HCT116 (cell line): ENCODE measurements at regions not wholly inside any gene's neighbourhood (a gene's known extent, or its start where the extent isn't known, plus 50 kb on each side); places are given as distances from the start of the nearest gene placed in this dataset.

Experiments
- ATAC-seq: fragments of 200-7000 bp; cut with Tn5 transposase; 2 replicates; pipeline ENCODE4 v1.9.1; 2020; ENCODE audit warnings: mild to moderate bottlenecking, moderate library complexity
- BruUV-seq: library from RNA; stranded (reverse); fragments of 400-500 nt; replicated peaks from 2 replicates; lab custom pipeline; 2021; lab: Mats Ljungman, UMichigan
- CTCF ChIA-PET: fragments of 300-600 bp; sonication (Branson Sonifier 250); formaldehyde crosslinking; loops from one replicate; lab custom pipeline; 2021; ENCODE audit warnings: antibody characterized with exemption; lab: Charles Lee
- POLR2A ChIA-PET: fragments of 300-600, 350-600 bp; sonication (Branson Sonifier 250); formaldehyde crosslinking; loops from one replicate; lab custom pipeline; 2021; ENCODE audit warnings: antibody characterized with exemption; lab: Charles Lee
- RAD21 ChIA-PET, 2 experiments: fragments of 300-600 bp; sonication (Branson Sonifier 250); formaldehyde crosslinking; loops; one replicate each; lab custom pipeline; 2023; ENCODE audit warnings: low total read pairs in 2 of 2; ENCODE audit not compliant: uncharacterized antibody in 2 of 2, unreplicated experiment in 2 of 2, low non-redundant PET in 1 of 2; lab: Charles Lee
- DNase-seq: peaks from one replicate; pipeline ENCODE4 v3.0.0-alpha.2; 2010; ENCODE audit warnings: low read depth, low spot score
- H2AFZ ChIP-seq: fragments of 200-600 bp; shearing (Covaris generic), sonication (generic); 2 replicates; pipeline ENCODE4 v1.6.1; 2017; ENCODE audit warnings: low read depth, mixed run types, mixed read lengths, antibody characterized with exemption, low read length; ENCODE audit not compliant: poor library complexity, severe bottlenecking
- H3K27ac ChIP-seq: 2 replicates; pipeline ENCODE4 v1.5.1; 2012; ENCODE audit warnings: low read depth, low read length
- H3K27me3 ChIP-seq: fragments of 200-600 bp; sonication (generic); 2 replicates; pipeline ENCODE4 v1.6.1; 2016; ENCODE audit warnings: mixed run types, low read length, mixed read lengths; ENCODE audit not compliant: insufficient read depth
- H3K36me3 ChIP-seq, 2 experiments: fragments of 200-500 bp in 1 of 2; fragments of 200-600 bp in 1 of 2; sonication (Bioruptor generic) in 1 of 2; sonication (generic) in 1 of 2; 2 replicates each; pipeline versions ENCODE4 v1.5.1 to v1.6.1; 2014 to 2016; ENCODE audit warnings: low read length in 2 of 2, inconsistent platforms in 1 of 2, mixed read lengths in 1 of 2, mixed run types in 1 of 2; ENCODE audit not compliant: insufficient read depth in 2 of 2, control insufficient read depth in 1 of 2
- H3K4me1 ChIP-seq, 2 experiments: fragments of 200-600 bp in 1 of 2; sonication (generic) in 1 of 2; 2 replicates each; pipeline versions ENCODE4 v1.5.1 to v1.6.1; 2012 to 2017; ENCODE audit warnings: low read length in 2 of 2, inconsistent platforms in 1 of 2, mild to moderate bottlenecking in 1 of 2, mixed read lengths in 1 of 2, mixed run types in 1 of 2, moderate library complexity in 1 of 2; ENCODE audit not compliant: insufficient read depth in 2 of 2, control insufficient read depth in 1 of 2
- H3K4me2 ChIP-seq: fragments of 200-600 bp; sonication (generic); 2 replicates; pipeline ENCODE4 v1.6.1; 2017; ENCODE audit warnings: mixed run types, low read length, mixed read lengths
- H3K4me3 ChIP-seq, 2 experiments: fragments of 200-600 bp in 1 of 2; sonication (generic) in 1 of 2; replicated peaks in 1 of 2; 2 replicates each; pipeline ENCODE4 v1.5.1; 2011 to 2016; ENCODE audit warnings: low read length in 2 of 2, control low read depth in 1 of 2, low read depth in 1 of 2, mild to moderate bottlenecking in 1 of 2, mixed read lengths in 1 of 2, mixed run types in 1 of 2
- H3K79me2 ChIP-seq: fragments of 200-600 bp; sonication (generic); 2 replicates; pipeline ENCODE4 v1.6.1; 2017; ENCODE audit warnings: mild to moderate bottlenecking, mixed run types, low read length, moderate library complexity, mixed read lengths; ENCODE audit not compliant: insufficient read depth
- H3K9ac ChIP-seq: fragments of 200-600 bp; sonication (generic); 2 replicates; pipeline ENCODE4 v1.6.1; 2016; ENCODE audit warnings: low read length, mixed read lengths
- H3K9me2 ChIP-seq: fragments of 200-600 bp; sonication (generic), shearing (Covaris generic); 2 replicates; pipeline ENCODE4 v1.6.1; 2017; ENCODE audit warnings: mixed run types, mild to moderate bottlenecking, moderate library complexity; ENCODE audit not compliant: insufficient read depth
- H3K9me3 ChIP-seq, 2 experiments: fragments of 200-500 bp in 1 of 2; fragments of 200-600 bp in 1 of 2; sonication (Bioruptor generic) in 1 of 2; sonication (generic) in 1 of 2; 2 replicates each; pipeline ENCODE4 v1.6.1; 2014 to 2017; ENCODE audit warnings: low read length in 2 of 2, mixed read lengths in 2 of 2, inconsistent platforms in 1 of 2, low read depth in 1 of 2, mild to moderate bottlenecking in 1 of 2, mixed run types in 1 of 2, moderate library complexity in 1 of 2; ENCODE audit not compliant: control insufficient read depth in 1 of 2, insufficient read depth in 1 of 2
- H4K20me1 ChIP-seq: fragments of 200-600 bp; sonication (generic), shearing (Covaris generic); 2 replicates; pipeline ENCODE4 v1.6.1; 2017; ENCODE audit warnings: mixed run types, mild to moderate bottlenecking, moderate library complexity; ENCODE audit not compliant: insufficient read depth
- CBX3 ChIP-seq: IDR thresholded peaks from 2 replicates; pipeline ENCODE4 v1.6.1; 2012; ENCODE audit warnings: low read depth
- CEBPB ChIP-seq: IDR thresholded peaks from 2 replicates; pipeline ENCODE4 v1.6.1; 2012; ENCODE audit warnings: low read depth
- ELF1 ChIP-seq: IDR thresholded peaks from 2 replicates; pipeline ENCODE4 v1.6.1; 2012; ENCODE audit warnings: low read depth, borderline replicate concordance
- EZH2 ChIP-seq: fragments of 200-600 bp; sonication (generic); IDR thresholded peaks from 2 replicates; pipeline ENCODE4 v1.6.1; 2017; ENCODE audit warnings: antibody characterized with exemption, mixed run types
- FOSL1 ChIP-seq: IDR thresholded peaks from 2 replicates; pipeline ENCODE4 v1.6.1; 2012; ENCODE audit warnings: low read depth
- JUND ChIP-seq: IDR thresholded peaks from 2 replicates; pipeline ENCODE4 v1.6.1; 2012
- POLR2A ChIP-seq: IDR thresholded peaks from 2 replicates; pipeline ENCODE4 v1.7.0; 2011; ENCODE audit warnings: borderline replicate concordance; ENCODE audit not compliant: insufficient read depth, insufficient read length; ENCODE audit errors: extremely low read depth
- POLR2AphosphoS5 ChIP-seq: IDR thresholded peaks from 2 replicates; pipeline ENCODE4 v1.6.1; 2011; ENCODE audit warnings: mild to moderate bottlenecking, low read depth, low read length, moderate library complexity
- RAD21 ChIP-seq: IDR thresholded peaks from 2 replicates; pipeline ENCODE4 v1.6.1; 2012; ENCODE audit warnings: low read depth, mild to moderate bottlenecking
- SRF ChIP-seq: IDR thresholded peaks from 2 replicates; pipeline ENCODE4 v1.6.1; 2012; ENCODE audit warnings: low read depth
- TCF7L2 ChIP-seq: IDR thresholded peaks from 2 replicates; pipeline ENCODE4 v1.7.0; 2011; ENCODE audit warnings: borderline replicate concordance, inconsistent platforms; ENCODE audit not compliant: insufficient read depth, insufficient read length; ENCODE audit errors: extremely low read depth
- YY1 ChIP-seq: IDR thresholded peaks from 2 replicates; pipeline ENCODE4 v1.6.1; 2011; ENCODE audit warnings: low read length, low read depth, moderate library complexity, mild to moderate bottlenecking; ENCODE audit not compliant: insufficient replicate concordance; ENCODE audit errors: extremely low read depth
- ZFX ChIP-seq: fragments of 450-650 bp; IDR thresholded peaks from 2 replicates; pipeline ENCODE4 v1.6.1; 2017
- ZNF274 ChIP-seq: fragments of 200-500 bp; sonication (Bioruptor generic); IDR thresholded peaks from 2 replicates; pipeline ENCODE4 v1.6.1; 2014; ENCODE audit warnings: mild to moderate bottlenecking, low read depth, low read length, inconsistent platforms
- intact Hi-C: fragments of 100-400 bp; cut with micrococcal nuclease; formaldehyde crosslinking; loops from 2 replicates; pipeline ENCODE4 v1.10.0; 2022
- TF ChIP-seq, protein P1 (sequence below): IDR thresholded peaks from 2 replicates; pipeline ENCODE4 v1.6.1; 2012
- TF ChIP-seq, protein P2 (sequence below): IDR thresholded peaks from 2 replicates; pipeline ENCODE4 v1.6.1; 2011; ENCODE audit warnings: mild to moderate bottlenecking, low read length, moderate library complexity; ENCODE audit not compliant: insufficient replicate concordance; ENCODE audit errors: extremely low read depth
- TF ChIP-seq, protein P3 (sequence below), 3 experiments: fragments of 200-600 bp in 1 of 3; sonication (generic) in 1 of 3; IDR thresholded peaks in 2 of 3; conservative IDR thresholded peaks in 1 of 3; 2 replicates each; pipeline ENCODE4 v1.5.1; 2012 to 2017; ENCODE audit warnings: low read depth in 2 of 3, low read length in 2 of 3, antibody characterized with exemption in 1 of 3, borderline replicate concordance in 1 of 3, control low read depth in 1 of 3, mild to moderate bottlenecking in 1 of 3, mixed read lengths in 1 of 3, mixed run types in 1 of 3, moderate library complexity in 1 of 3; ENCODE audit not compliant: insufficient read depth in 1 of 3
- TF ChIP-seq, protein P4 (sequence below): IDR thresholded peaks from 2 replicates; pipeline ENCODE4 v1.6.1; 2012
- TF ChIP-seq, protein P5 (sequence below): IDR thresholded peaks from 2 replicates; pipeline ENCODE4 v1.6.1; 2012; ENCODE audit warnings: low read depth

DNA sequence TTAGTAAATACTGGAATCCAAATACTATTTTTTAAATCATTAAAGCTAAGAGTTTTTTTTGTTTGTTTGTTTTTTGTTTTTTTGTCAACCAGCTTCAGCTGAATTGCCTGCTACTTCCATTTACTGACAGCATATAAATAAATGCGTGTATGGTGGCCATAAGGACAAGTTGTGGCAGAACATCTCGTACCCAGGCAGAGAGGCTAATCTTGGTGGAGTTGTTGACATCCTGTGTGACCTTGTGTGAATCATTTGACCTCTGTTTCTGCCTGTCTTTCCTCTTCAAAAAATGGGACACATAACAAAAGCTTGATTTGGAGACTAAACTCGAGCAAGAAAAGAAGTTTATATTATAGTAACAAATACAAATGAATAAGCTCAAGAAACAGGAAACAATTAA lies 734.2 kb downstream of the MCTP2 start:
- intact Hi-C loops: no loop called here
- Histone ChIP-seq H3K9me3 (no peaks in the 10 kb centered on the region), H3K4me1 (no peaks in the 10 kb centered on the region), H2AFZ (no peak overlapping the region), H3K4me3 (no peak overlapping the region), H3K9me2 (no peaks in the 10 kb centered on the region), H3K27ac (no peak overlapping the region), H3K27me3 (no peaks in the 10 kb centered on the region), H3K36me3 (no peaks in the 10 kb centered on the region), H3K79me2 (no peaks in the 10 kb centered on the region), H3K4me2 (no peak overlapping the region), H4K20me1 (no peaks in the 10 kb centered on the region), H3K9ac (no peak overlapping the region)
- CTCF ChIA-PET: no interaction called here
- RAD21 ChIA-PET: no interaction called here
- POLR2A ChIA-PET: no interaction called here
- ATAC-seq: no peak
- no peak for DNase-seq
- no peak for TF ChIP-seq TCF7L2
- TF ChIP-seq, protein P1, sequence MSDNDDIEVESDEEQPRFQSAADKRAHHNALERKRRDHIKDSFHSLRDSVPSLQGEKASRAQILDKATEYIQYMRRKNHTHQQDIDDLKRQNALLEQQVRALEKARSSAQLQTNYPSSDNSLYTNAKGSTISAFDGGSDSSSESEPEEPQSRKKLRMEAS: no peak
- TF ChIP-seq RAD21: no peak
- TF ChIP-seq POLR2A: no peak
- TF ChIP-seq ZNF274: no peak
- TF ChIP-seq, protein P2, sequence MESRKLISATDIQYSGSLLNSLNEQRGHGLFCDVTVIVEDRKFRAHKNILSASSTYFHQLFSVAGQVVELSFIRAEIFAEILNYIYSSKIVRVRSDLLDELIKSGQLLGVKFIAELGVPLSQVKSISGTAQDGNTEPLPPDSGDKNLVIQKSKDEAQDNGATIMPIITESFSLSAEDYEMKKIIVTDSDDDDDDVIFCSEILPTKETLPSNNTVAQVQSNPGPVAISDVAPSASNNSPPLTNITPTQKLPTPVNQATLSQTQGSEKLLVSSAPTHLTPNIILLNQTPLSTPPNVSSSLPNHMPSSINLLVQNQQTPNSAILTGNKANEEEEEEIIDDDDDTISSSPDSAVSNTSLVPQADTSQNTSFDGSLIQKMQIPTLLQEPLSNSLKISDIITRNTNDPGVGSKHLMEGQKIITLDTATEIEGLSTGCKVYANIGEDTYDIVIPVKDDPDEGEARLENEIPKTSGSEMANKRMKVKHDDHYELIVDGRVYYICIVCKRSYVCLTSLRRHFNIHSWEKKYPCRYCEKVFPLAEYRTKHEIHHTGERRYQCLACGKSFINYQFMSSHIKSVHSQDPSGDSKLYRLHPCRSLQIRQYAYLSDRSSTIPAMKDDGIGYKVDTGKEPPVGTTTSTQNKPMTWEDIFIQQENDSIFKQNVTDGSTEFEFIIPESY: no peak
- TF ChIP-seq CEBPB: no peak
- no peak for TF ChIP-seq JUND
- TF ChIP-seq, protein P3, sequence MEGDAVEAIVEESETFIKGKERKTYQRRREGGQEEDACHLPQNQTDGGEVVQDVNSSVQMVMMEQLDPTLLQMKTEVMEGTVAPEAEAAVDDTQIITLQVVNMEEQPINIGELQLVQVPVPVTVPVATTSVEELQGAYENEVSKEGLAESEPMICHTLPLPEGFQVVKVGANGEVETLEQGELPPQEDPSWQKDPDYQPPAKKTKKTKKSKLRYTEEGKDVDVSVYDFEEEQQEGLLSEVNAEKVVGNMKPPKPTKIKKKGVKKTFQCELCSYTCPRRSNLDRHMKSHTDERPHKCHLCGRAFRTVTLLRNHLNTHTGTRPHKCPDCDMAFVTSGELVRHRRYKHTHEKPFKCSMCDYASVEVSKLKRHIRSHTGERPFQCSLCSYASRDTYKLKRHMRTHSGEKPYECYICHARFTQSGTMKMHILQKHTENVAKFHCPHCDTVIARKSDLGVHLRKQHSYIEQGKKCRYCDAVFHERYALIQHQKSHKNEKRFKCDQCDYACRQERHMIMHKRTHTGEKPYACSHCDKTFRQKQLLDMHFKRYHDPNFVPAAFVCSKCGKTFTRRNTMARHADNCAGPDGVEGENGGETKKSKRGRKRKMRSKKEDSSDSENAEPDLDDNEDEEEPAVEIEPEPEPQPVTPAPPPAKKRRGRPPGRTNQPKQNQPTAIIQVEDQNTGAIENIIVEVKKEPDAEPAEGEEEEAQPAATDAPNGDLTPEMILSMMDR (IDR thresholded peaks at IDR 0.05 in 2 of 3, conservative IDR thresholded peaks at IDR 0.05 in 1 of 3; ENCODE audit: borderline replicate concordance in 1 of 3, insufficient read depth in 1 of 3, low read depth in 2 of 3, low read length in 2 of 3): no peak
- TF ChIP-seq, protein P4, sequence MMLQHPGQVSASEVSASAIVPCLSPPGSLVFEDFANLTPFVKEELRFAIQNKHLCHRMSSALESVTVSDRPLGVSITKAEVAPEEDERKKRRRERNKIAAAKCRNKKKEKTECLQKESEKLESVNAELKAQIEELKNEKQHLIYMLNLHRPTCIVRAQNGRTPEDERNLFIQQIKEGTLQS: no peak
- TF ChIP-seq ZFX: no peak
- TF ChIP-seq, protein P5, sequence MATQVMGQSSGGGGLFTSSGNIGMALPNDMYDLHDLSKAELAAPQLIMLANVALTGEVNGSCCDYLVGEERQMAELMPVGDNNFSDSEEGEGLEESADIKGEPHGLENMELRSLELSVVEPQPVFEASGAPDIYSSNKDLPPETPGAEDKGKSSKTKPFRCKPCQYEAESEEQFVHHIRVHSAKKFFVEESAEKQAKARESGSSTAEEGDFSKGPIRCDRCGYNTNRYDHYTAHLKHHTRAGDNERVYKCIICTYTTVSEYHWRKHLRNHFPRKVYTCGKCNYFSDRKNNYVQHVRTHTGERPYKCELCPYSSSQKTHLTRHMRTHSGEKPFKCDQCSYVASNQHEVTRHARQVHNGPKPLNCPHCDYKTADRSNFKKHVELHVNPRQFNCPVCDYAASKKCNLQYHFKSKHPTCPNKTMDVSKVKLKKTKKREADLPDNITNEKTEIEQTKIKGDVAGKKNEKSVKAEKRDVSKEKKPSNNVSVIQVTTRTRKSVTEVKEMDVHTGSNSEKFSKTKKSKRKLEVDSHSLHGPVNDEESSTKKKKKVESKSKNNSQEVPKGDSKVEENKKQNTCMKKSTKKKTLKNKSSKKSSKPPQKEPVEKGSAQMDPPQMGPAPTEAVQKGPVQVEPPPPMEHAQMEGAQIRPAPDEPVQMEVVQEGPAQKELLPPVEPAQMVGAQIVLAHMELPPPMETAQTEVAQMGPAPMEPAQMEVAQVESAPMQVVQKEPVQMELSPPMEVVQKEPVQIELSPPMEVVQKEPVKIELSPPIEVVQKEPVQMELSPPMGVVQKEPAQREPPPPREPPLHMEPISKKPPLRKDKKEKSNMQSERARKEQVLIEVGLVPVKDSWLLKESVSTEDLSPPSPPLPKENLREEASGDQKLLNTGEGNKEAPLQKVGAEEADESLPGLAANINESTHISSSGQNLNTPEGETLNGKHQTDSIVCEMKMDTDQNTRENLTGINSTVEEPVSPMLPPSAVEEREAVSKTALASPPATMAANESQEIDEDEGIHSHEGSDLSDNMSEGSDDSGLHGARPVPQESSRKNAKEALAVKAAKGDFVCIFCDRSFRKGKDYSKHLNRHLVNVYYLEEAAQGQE: no peak
- no peak for TF ChIP-seq ELF1
- TF ChIP-seq SRF: no peak
- TF ChIP-seq FOSL1: no peak
- no peak for TF ChIP-seq CBX3
- no peak for TF ChIP-seq EZH2
- TF ChIP-seq YY1: no peak
- no peak for TF ChIP-seq POLR2AphosphoS5
- no TSS peak for BruUV-seq
